GM12891 (cell line): ENCODE measurements at regions not wholly inside any gene's neighbourhood (a gene's known extent, or its start where the extent isn't known, plus 50 kb on each side); places are given as distances from the start of the nearest gene placed in this dataset.
A peak's percentile ranks its signal among the peaks of the same experiment; 100 is the strongest.
"Not testable (repeated sequence)": the region's sequence is repeated elsewhere in the genome, so short reads cannot be mapped to it uniquely, and the experiment has no call there.

Experiments used
- DNase-seq: peaks from one replicate; pipeline ENCODE4 v3.0.0; 2011; ENCODE audit warnings: low spot score; ENCODE audit not compliant: insufficient read length
- FAIRE-seq: peaks from 2 replicates; lab custom pipeline; 2011; peaks lifted over from hg19 to GRCh38; lab: Jason Lieb, UNC
- PAX5 ChIP-seq: IDR thresholded peaks from 2 replicates; pipeline ENCODE4 v1.6.1; 2011; ENCODE audit warnings: low read length, moderate library complexity, mild to moderate bottlenecking; ENCODE audit not compliant: insufficient read depth, severe bottlenecking
- POLR2A ChIP-seq: IDR thresholded peaks from 2 replicates; pipeline ENCODE4 v1.6.1; 2011; ENCODE audit warnings: low read depth, low read length, control low read depth
- POLR2AphosphoS5 ChIP-seq: IDR thresholded peaks from 2 replicates; pipeline ENCODE4 v1.6.1; 2011; ENCODE audit warnings: low read depth, low read length, control low read depth
- POU2F2 ChIP-seq: IDR thresholded peaks from 2 replicates; pipeline ENCODE4 v1.6.1; 2011; ENCODE audit warnings: low read depth, mild to moderate bottlenecking, control low read depth, low read length, moderate library complexity
- SPI1 ChIP-seq: IDR thresholded peaks from 2 replicates; pipeline ENCODE4 v1.6.1; 2011; ENCODE audit warnings: low read depth, low read length, control low read depth
- TAF1 ChIP-seq: IDR thresholded peaks from 2 replicates; pipeline ENCODE4 v1.6.1; 2011; ENCODE audit warnings: low read depth, low read length, control low read depth

DNA sequence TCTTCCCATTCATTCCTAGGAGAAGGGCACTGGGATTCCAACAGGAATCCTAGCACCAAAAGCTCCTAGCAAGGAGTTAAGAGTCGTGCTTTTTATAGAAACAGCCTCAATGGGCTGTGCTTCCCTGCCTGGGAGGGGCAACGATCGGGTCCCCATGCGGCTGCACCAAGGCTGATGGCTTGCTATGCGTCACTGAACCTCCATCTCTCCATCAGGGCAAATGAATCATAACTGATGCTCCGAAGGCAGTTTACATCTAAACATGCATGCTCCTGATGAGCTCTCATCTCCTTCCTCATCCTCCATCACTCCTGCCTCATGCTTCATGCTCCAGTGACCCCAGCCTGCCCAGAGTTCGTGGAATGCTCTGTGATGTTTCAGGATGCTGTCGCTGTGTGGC lies 270.5 kb downstream of the FOXL1 start:
- no peak for TF ChIP-seq SPI1
- TF ChIP-seq POLR2AphosphoS5, result no peak
- TF ChIP-seq POU2F2, result no peak
- no peak for TF ChIP-seq TAF1
- TF ChIP-seq POLR2A, result no peak
- no peak for TF ChIP-seq PAX5
- DNase-seq, result no peak
- FAIRE-seq, result no peak

DNA sequence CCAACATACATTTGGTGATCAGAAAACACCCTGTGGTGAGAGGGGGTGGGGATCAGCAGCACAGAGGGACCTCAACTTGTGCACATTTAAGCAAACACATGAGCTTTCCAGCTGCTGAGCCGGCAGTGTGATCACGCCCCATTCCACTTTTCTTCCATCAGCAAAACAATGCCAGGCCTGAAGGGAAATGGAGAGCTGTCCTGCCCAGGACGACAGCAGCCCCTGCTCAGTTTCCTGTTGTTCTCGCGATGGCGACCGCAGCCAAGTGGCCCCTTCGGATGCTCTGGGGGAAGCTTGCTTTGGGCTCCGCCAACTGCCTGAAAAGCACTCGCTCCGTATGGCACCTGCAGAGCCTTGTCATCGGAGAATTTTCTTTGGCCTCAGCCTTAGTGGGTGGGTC lies 272.3 kb downstream of the FOXL1 start:
- TF ChIP-seq PAX5, result no peak
- no peak for DNase-seq
- FAIRE-seq, result no peak

DNA sequence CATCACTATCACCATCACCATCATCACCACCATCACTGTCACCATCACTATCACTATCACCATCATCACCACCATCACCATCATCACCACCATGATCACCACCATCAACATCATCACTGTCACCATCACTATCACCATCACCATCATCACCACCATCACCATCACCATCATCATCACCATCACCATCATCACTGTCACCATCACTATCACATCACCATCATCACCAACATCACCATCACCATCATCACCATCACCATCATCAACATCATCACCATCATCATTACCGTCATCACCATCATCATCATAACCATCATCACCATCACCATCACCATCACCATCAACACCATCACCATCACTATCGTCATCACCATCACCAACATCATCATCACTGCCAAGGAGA lies 273.8 kb downstream of the FOXL1 start:
- no peak for DNase-seq
- FAIRE-seq, result peak; percentile 43
- TF ChIP-seq POLR2A (no peak), PAX5 (no peak), POLR2AphosphoS5 (no peak), SPI1 (no peak), POU2F2 (no peak), TAF1 (no peak)

DNA sequence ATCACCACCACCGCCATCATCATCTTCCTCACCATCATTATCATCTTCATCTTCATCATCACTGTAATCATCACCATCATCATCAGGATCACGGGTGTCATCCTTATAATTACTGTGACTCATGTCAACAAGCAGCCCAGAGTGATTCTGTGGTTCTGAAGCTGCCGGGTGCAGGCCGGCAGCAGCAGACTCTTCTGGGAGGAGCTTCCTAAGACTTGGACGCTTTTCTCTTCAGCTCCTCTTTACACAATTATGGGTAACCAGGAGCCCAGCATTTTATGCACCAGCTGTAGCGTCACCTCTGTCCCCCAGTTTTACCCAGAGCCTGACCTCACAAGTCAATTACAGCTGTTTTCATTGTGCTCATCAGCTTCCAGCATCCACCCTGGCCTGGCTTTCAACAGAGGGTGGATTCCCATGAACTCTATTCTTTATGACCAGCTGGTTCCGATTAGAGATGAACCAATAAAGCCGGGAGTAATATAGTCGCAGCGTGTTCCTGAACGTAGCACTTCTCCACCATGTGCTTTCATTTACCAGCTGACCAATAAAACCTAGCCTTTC lies 275.8 kb downstream of the FOXL1 start:
- FAIRE-seq (no peak), DNase-seq (no peak)
- no peak for TF ChIP-seq PAX5
- no peak for TF ChIP-seq TAF1
- no peak for TF ChIP-seq SPI1
- TF ChIP-seq POLR2AphosphoS5, result no peak
- TF ChIP-seq POU2F2, result no peak
- no peak for TF ChIP-seq POLR2A

DNA sequence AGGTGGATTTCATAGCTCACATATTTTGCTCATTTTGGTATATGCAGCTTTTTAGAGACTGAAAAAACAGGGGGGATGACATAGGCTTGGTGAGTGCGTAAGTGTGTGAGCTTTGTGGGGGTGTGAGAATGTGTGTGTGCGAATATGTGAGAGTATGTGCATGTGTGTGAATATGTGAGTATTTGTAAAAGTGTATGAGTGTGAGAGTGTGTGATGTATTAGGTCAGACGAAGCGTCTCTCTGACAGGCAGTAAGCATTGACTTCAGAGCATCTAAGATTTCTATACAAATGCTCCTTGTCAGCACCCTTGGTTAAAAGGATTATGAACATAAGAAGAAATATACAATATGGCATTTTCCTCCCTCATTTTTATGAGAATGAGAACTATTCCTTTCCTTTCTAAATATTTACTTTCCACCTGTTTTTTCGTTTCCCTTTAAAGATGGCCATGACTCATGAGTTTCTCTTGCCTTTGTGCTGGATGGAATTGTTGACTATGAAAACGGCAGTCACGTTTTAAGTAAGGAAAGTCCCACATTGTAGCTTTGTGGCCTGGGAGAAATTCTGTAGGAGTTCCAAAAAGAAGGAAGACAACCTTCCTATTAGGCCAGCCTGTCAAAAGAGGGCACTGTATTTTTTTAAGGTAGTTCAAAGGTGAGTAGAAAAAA lies 276.4 kb downstream of the FOXL1 start:
- no peak for DNase-seq
- no peak for FAIRE-seq
- TF ChIP-seq POLR2A (no peak), POU2F2 (no peak), SPI1 (no peak), TAF1 (no peak), PAX5 (no peak), POLR2AphosphoS5 (no peak)

DNA sequence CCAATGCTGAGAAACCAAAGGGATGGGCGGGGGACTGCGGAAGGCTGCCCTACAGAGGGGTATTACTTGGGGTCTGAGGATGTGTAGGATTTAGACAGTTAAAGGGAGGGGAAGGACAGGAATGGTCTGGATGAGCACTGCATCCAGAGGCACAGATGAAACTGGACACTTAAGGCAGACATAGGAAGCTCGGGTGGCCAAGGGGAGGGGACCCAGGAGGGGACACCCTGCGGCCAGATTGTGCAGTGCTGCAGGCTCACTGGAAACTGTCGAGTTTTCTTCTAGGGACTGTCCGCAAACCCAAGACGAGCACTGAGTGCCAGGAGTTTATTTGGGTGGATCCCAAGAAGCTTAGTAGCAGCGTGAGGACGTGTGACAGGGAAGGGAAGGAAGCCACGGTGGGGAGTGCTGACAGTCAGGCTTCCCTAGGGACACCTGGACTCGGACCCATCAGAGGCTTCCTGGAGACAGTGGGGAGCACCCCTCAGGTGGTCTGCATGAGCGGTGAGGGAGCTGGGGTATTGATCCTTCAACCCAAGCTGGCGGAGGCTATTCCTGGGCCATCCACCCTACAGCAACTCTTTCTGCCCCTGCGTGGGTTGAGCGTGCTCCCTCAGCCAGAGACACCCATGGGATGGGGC lies 278.7 kb downstream of the FOXL1 start:
- FAIRE-seq (no peak), DNase-seq (no peak)
- no peak for TF ChIP-seq SPI1
- TF ChIP-seq PAX5, result no peak
- no peak for TF ChIP-seq POU2F2
- no peak for TF ChIP-seq TAF1

DNA sequence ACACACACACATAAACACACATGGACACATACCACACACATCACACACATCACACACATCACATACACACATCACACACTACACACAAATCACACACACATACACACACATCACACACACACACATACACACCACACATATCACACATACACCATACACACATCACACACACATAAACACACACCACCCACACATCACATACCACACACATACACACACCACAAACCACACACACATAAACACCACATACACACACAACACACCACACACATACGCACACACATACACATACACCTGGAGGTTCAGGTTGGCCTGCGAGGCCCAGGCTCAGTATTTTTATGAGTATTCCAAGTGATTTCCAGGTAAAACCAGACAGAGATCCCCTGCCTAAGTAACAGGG lies 279.5 kb downstream of the FOXL1 start:
- DNase-seq (no peak), FAIRE-seq (peak; percentile 64)
- TF ChIP-seq POU2F2 (no peak), PAX5 (no peak), POLR2AphosphoS5 (no peak), POLR2A (no peak), TAF1 (no peak), SPI1 (no peak)

DNA sequence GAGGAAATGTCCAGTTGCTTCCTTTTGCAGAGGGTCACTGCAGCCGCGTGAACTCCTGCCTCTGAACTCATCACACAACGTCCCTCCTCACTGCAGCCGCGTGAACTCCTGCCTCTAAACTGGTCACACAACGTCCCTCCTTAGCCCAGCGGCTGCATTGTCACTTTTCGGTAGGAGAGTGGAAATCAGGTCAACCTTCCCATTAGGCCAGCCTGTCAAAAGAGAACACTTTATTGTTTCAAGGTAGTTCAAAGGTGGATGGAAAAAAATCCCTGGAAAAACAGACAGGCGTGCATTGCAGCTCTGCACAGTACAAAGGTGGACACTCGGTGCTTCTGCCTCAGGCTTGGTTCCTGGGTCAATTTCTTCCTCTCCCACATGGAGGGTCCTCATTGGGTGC lies 280.2 kb downstream of the FOXL1 start:
- DNase-seq, result no peak
- TF ChIP-seq SPI1 (no peak), POU2F2 (no peak), POLR2A (no peak), POLR2AphosphoS5 (no peak), PAX5 (no peak), TAF1 (no peak)
- FAIRE-seq, result no peak

DNA sequence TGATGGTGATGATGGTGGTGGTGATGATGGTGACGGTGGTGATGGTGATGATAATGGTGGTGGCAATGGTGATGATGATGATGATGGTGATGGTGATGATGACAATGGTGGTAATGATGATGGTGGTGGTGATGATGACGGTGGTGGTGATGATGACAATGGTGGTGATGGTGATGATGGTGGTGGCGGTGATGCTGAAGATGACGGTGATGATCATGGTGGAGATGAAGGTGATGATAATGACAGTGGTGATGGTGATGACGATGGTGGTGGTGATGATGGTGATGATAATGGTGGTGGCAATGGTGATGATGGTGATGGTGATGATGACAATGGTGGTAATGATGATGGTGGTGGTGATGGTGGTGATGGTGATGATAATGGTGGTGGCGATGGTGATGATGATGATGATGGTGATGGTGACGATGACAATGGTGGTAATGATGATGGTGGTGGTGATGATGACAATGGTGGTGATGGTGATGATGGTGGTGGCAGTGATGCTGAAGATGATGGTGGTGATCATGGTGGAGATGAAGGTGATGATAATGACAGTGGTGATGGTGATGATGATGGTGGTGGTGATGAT lies 283.0 kb downstream of the FOXL1 start:
- peak; percentile 75 for FAIRE-seq
- DNase-seq, result not testable (repeated sequence)
